ENCODE measurements at regions not wholly inside any gene's neighbourhood (a gene's known extent, or its start where the extent isn't known, plus 50 kb on each side); places are given as distances from the start of the nearest gene placed in this dataset.
A peak's percentile ranks its signal among the peaks of the same experiment; 100 is the strongest.

- WGBS, 2 donors: 71 to 91% methylated on average over 1 of the region's 1 CpG
Observed at GRCh38 chr5:110909415-110909814, 162.1 kb upstream of the TSLP start.

GRCh38 chr5:110909950-110910349, 161.6 kb upstream of the TSLP start:
- H3K9me3 ChIP-seq: no peaks in the 10 kb centered on the region
- TF ChIP-seq EP300 (IDR thresholded peaks at IDR 0.05) (no peak), POLR2A (IDR thresholded peaks at IDR 0.05) (no peak), CTCF (IDR thresholded peaks at IDR 0.05) (no peak)
- H3K4me1 ChIP-seq: no peaks in the 10 kb centered on the region
- DNase-seq (ENCODE audit: low spot score in 2 of 2): no peak
- H3K27ac ChIP-seq: no peak overlapping the region
- H3K27me3 ChIP-seq: no peaks in the 10 kb centered on the region
- H3K36me3 ChIP-seq: no peaks in the 10 kb centered on the region
- H3K4me3 ChIP-seq: no peak overlapping the region

More at GRCh38 chr5:110909415-110909814, 162.1 kb upstream of the TSLP start:
- H3K4me1 ChIP-seq: no peaks in the 10 kb centered on the region
- no peaks in the 10 kb centered on the region for H3K27me3 ChIP-seq
- no peak overlapping the region for H3K4me3 ChIP-seq
- no peak overlapping the region for H3K27ac ChIP-seq
- no peak for DNase-seq (ENCODE audit: low spot score in 2 of 2)
- TF ChIP-seq EP300 (IDR thresholded peaks at IDR 0.05) (no peak), CTCF (IDR thresholded peaks at IDR 0.05) (no peak), POLR2A (IDR thresholded peaks at IDR 0.05) (no peak)
- H3K36me3 ChIP-seq: no peaks in the 10 kb centered on the region
- H3K9me3 ChIP-seq: no peaks in the 10 kb centered on the region

- Histone ChIP-seq H3K4me3 (no peak overlapping the region), H3K27me3 (no peaks in the 10 kb centered on the region), H3K9me3 (no peaks in the 10 kb centered on the region), H3K4me1 (peaks cover 0 to 11% (median 0%) of the 10 kb centered on the region in 4 donors), H3K36me3 (no peaks in the 10 kb centered on the region), H3K27ac (no peak overlapping the region)
- TF ChIP-seq POLR2A (IDR thresholded peaks at IDR 0.05): no peak
- no peak for TF ChIP-seq CTCF (IDR thresholded peaks at IDR 0.05)
- WGBS, 2 donors: 92 to 94% methylated on average over 1 of the region's 1 CpG
- no peak for DNase-seq (ENCODE audit: low spot score in 2 of 2)
Observed at GRCh38 chr5:110913221-110913620, 158.3 kb upstream of the TSLP start.

GRCh38 chr5:110916381-110917049, 155.0 kb upstream of the TSLP start:
- Histone ChIP-seq H3K27me3 (no peaks in the 10 kb centered on the region), H3K4me1 (peaks cover 0 to 11% (median 0%) of the 10 kb centered on the region in 4 donors), H3K9me3 (no peaks in the 10 kb centered on the region), H3K36me3 (no peaks in the 10 kb centered on the region), H3K4me3 (no peak overlapping the region), H3K27ac (no peak overlapping the region)
- no peak for DNase-seq (ENCODE audit: low spot score in 2 of 2)
- WGBS, 2 donors: 30 to 38% methylated on average over 6 of the region's 6 CpGs
- no peak for TF ChIP-seq CTCF (IDR thresholded peaks at IDR 0.05)
- TF ChIP-seq POLR2A (IDR thresholded peaks at IDR 0.05): no peak
- TF ChIP-seq EP300 (IDR thresholded peaks at IDR 0.05): peak in 1 of 2 donors; percentile 11

GRCh38 chr5:110917161-110917875, 154.2 kb upstream of the TSLP start:
- TF ChIP-seq EP300 (IDR thresholded peaks at IDR 0.05) (no peak), CTCF (IDR thresholded peaks at IDR 0.05) (no peak), POLR2A (IDR thresholded peaks at IDR 0.05) (no peak)
- no peaks in the 10 kb centered on the region for H3K9me3 ChIP-seq
- no peaks in the 10 kb centered on the region for H3K27me3 ChIP-seq
- peaks cover 0 to 11% (median 0%) of the 10 kb centered on the region in 4 donors for H3K4me1 ChIP-seq
- no peak for DNase-seq (ENCODE audit: low spot score in 2 of 2)
- no peak overlapping the region for H3K4me3 ChIP-seq
- 47 to 50% methylated on average over 6 of the region's 6 CpGs for WGBS, 2 donors
- no peaks in the 10 kb centered on the region for H3K36me3 ChIP-seq
- no peak overlapping the region for H3K27ac ChIP-seq

Measured in tibial nerve (tissue), 4 donors.